Mammary epithelial cell (primary cell): ENCODE measurements at regions not wholly inside any gene's neighbourhood (a gene's known extent, or its start where the extent isn't known, plus 50 kb on each side); places are given as distances from the start of the nearest gene placed in this dataset.

Source experiments
- EZH2 ChIP-seq: IDR thresholded peaks from 2 replicates; pipeline ENCODE4 v1.6.1; 2012; ENCODE audit warnings: low read length, inconsistent platforms, borderline replicate concordance
- TF ChIP-seq, protein P1 (sequence below), 2 donors: IDR thresholded peaks in 1 of 2; conservative IDR thresholded peaks in 1 of 2; 2 replicates each; pipeline ENCODE4 v1.5.1; 2011 to 2012; ENCODE audit warnings: inconsistent platforms in 2 of 2, low read length in 2 of 2, mild to moderate bottlenecking in 2 of 2, control low read depth in 1 of 2, low read depth in 1 of 2; ENCODE audit not compliant: insufficient read depth in 1 of 2; ENCODE audit errors: extremely low read depth in 1 of 2

DNA sequence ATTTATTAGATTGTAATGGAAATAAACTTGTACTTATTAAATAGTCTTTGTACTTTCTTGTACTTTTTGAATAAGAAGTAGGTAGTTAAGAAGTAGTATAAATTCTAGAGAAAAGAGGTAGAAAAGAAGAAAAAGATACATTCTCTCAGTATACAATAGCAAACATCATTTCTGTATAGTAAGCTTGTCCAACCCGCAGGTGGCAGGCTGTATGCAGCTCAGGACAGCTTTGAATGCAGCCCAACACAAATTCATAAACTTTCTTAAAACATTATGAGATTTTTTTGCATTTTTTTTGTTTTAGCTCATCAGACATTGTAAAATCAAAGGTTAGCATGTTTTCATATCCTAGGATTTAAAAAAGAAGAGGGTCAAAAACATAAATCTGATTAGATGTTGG is 441.6 kb downstream of the DTHD1 start:
- TF ChIP-seq, protein P1, sequence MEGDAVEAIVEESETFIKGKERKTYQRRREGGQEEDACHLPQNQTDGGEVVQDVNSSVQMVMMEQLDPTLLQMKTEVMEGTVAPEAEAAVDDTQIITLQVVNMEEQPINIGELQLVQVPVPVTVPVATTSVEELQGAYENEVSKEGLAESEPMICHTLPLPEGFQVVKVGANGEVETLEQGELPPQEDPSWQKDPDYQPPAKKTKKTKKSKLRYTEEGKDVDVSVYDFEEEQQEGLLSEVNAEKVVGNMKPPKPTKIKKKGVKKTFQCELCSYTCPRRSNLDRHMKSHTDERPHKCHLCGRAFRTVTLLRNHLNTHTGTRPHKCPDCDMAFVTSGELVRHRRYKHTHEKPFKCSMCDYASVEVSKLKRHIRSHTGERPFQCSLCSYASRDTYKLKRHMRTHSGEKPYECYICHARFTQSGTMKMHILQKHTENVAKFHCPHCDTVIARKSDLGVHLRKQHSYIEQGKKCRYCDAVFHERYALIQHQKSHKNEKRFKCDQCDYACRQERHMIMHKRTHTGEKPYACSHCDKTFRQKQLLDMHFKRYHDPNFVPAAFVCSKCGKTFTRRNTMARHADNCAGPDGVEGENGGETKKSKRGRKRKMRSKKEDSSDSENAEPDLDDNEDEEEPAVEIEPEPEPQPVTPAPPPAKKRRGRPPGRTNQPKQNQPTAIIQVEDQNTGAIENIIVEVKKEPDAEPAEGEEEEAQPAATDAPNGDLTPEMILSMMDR (conservative IDR thresholded peaks at IDR 0.05 in 1 of 2, IDR thresholded peaks at IDR 0.05 in 1 of 2; ENCODE audit: extremely low read depth in 1 of 2, insufficient read depth in 1 of 2, low read depth in 1 of 2, low read length in 2 of 2), result no peak
- TF ChIP-seq EZH2, result no peak
